GM19240 (cell line): ENCODE measurements at regions not wholly inside any gene's neighbourhood (a gene's known extent, or its start where the extent isn't known, plus 50 kb on each side); places are given as distances from the start of the nearest gene placed in this dataset.

ENCODE experiments used
- DNase-seq: peaks from one replicate; pipeline ENCODE4 v3.0.0; 2011; ENCODE audit warnings: low spot score; ENCODE audit not compliant: insufficient read length

DNA sequence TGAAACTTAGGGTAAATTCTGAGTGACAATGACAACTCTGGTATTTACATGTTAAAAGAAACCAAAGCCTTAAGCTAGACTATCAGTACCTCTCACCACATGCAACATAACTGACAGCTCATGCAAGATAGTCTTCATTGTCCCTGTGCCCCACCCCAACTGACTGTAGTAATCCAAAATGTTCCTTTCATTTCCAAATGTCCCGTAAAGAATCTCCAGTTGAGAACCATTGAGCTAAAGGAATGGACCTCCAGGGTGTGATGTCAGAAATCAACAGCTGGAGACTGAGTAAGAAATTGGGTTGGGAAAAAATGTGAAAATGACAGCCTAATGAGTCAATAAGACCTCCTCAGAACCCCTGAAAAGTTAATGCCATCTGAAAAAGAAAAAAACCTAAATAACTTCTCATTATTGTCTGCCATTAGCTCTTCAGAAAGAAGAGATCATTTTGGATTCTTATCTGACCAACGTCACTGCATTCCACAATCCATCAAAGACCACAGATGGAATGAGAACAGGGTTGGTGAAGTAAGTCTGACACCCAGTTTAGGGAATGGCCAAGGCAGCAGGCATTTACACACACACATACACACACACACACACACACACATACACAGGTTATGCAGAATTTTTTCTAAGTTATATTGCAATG lies 51.7 kb upstream of the ACVR2A start:
- DNase-seq, result no peak

DNA sequence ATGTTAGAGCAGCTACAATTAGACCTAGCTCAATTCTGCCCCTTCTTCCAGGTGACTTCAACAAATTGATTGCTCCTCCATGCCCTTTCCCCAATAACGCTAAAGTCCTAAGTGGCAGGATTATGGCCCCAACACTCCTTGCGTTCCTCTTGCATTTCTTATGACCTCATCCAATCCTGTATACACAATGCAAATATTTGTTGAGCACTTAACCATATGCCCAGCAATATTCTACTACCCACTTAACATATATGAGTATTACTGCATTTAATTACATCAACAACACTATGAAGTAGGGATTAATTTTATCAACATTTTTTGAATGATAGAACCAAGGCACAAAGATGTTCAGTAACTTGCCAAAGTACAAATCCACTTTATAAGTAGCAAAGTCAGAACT lies 54.2 kb upstream of the ACVR2A start:
- DNase-seq, result no peak

DNA sequence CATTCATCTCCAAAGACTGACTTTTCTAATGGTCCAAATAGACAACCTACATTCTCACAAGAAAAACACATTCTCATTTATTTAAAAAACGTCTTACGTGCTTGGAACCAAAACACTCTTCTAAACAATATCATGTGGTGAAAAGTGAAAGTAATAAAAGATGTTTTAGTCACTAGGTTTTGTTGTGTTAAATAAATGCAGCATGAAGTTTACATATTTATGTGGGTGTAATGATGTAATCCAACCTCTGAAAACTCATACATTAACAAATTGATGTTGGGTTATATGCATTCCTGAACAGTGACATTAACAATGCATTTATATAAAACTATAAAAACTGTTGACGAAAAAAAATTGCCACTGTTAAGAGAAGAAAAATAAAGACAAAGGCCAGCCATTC lies 55.1 kb upstream of the ACVR2A start:
- no peak for DNase-seq

DNA sequence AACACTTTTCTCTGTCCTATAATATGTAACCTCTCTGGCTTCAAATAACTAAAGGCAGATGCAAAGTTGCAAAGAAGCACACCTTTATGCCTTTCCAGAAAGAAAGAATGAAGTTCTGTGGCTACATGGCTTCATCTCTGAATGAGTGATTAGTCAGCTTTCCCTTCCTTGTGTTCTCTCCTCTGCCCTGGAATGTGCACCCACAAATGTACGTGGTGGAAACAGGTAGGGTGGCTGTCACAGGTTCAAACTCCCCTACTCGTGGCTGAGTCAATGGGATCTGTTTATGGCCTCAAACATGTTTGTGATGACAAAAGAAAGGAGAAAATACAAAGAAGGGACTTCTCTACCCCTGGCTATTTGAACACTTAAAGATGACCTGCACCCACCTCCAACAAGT lies 55.5 kb upstream of the ACVR2A start:
- DNase-seq, result no peak

DNA sequence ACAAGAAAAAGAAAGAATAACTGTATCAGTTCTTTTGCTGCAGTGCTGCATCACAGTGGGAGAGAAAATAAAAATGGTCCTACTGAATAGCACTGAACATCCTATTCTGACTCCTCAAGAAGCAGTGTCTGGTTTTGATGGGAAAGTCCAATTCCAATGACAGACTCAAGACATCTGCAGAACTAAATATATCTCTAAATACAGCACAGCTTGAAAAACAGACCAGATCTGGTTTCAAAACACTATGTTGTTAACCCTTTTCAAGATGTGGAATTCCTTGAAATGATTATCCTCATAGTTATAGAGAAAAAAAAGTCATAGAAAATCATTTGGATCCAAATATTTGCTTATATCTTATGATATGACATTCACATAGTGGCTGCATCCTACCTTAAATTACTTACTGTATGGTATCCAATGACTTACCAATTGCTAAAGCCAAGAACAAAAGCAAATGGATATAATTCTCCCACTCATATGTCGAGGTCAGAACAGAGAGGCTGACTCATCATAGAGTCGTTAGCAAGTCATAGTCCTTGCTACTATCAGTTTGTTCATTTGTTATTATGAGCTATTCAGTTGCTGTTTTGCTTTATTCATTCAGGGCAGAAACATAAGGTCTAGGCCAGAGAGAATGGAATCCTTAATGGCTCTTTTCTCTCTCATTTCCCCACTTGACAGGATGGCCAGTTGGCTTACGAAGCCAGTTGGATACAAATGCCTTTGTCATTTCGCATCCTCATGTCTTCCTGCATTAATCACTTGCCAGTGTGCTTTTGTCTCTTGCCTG lies 62.5 kb upstream of the ACVR2A start:
- no peak for DNase-seq

DNA sequence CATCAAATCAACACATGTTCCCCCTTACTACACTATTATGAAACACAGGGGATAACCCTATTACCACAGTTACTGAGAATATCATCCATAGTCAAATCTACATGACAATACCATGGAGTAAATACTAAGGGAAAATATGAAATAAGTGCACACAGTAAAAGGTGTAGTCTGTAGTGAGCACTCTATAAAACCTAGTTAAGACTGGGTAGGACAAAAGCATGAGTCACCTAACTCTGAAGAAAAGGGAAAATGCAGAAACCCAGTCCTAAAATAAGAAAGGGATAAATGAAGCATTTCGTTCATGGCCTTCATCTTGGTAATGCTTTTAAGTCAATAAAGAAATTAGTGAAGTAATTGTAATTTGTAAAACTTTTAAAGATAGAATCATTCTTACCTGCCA lies 65.4 kb upstream of the ACVR2A start:
- DNase-seq, result no peak

DNA sequence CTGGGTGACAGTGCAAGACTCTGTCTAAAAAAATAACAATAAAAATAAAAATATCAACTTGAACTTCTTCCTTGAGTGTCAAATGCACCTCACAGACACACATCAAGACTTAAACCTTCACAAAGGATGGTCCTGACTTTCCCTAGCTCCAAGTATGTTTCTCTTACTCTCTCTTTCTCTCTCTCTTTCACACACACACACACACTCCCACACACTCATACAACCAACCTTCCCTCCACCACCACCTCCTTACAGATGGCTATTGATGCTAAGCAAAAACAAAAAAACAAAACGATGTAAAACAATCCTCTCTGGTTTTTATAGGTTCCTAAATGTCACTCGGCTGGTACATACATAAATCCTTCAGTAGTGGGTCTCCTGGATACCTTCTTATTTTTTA lies 67.4 kb upstream of the ACVR2A start:
- no peak for DNase-seq

DNA sequence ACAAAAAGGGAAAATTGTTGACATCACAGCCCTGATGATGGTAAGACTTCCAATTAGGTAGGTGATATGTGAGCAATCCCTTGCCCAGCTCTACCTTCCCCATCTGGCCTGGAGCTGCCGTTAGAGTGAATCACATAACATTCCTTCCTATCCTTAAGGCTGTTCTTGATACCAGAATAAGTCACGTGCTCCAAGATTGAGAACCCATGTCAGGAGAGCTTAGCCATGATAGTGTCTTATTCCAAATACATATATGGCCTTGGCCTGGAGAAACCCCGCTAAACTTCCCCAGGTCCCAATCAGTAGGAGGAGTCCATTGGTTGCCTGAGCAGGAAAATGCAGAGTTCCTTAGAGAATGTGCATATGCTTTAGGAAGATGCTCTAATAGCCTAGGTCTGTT lies 70.0 kb upstream of the ACVR2A start:
- DNase-seq, result no peak

DNA sequence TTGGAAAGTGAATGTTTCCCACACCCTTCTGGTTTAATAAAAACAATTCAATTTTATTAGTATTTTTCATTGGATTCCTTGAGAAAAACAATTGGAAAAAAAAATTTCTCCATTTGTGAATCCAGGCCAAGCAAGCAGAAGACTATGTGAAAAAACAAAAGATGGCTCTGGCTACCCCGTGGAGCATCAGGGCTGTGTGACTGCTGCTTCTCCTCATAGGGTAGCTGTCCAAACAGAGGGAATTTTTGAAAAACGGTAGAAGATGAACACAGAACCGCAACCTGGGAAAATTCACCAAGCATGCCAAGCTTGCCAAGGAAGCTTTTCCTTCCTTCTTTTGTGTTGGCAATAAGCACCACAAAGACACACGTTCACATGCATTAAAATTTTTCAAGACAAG lies 71.3 kb upstream of the ACVR2A start:
- DNase-seq, result no peak

DNA sequence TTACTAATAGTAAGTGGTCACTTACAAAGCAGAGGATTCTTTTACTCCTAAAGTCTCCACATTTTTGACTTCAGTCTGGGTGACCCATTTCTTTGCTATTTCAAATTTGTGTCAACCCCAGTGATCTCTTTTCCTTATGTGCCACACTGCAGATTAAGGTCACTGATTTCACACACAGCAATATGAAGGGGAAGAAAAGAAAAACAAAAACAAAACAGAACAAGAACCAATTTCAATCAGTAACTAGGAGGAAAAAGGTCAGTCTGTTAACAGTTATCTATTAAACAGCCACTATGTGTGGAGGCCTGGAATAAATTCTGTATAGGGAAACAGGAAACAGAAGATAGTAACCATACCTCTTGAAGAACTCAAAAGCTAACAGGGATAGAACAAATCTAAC lies 72.0 kb upstream of the ACVR2A start:
- no peak for DNase-seq

DNA sequence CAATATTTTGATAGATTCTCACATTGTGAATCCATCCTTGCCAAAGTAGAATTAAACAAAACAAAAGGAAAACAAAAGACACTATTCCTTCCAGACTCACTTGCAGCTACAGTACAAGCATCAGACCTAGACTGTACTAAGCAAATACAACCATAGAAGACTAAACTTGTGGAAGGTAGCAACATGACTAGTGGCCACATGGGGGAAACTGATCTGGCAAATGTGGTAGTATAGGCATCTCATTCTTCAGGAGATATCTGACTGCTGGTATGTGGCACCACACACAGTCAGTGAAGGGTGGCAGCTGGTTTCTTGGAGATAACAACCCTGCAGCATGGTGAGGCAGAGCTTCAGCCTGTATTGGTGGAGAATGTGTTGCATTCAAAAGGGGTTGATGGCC lies 81.0 kb upstream of the ACVR2A start:
- DNase-seq, result no peak

DNA sequence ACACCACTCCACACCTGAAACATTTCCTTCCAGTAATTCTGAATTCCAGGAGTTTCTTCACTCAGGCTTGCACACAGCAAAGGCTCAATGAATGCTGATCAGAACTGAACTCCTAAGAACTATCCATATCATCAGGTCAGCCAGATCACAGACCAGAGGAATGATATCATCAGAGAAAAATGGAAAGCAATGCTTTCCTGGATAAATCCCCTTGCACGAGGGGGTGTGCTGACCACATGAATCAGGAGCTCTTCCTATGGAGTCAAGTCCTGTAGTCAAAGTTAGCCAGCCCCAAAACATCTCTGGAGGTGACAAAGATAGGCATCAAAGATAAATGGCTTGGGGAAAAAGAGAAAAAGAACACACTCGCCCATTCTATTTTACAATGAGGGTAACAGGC lies 83.8 kb upstream of the ACVR2A start:
- no peak for DNase-seq

DNA sequence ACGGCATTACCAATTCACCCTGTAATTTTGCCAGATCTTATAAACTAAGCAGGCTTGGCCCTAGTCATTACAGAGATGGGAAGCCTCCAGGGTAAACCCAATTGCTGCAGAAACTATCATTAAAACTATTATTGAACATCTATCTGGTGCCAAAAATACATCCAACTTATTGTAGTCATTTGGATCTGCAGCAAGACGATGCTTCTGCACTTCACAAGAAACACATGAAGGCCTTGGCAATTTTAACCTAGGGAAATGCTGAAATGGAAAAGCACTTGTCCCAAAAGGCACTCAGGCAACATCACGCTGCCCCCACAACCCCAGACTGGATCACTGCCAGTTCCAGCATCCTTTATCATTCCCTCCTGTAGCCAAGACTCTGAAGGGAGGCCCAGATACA lies 85.3 kb upstream of the ACVR2A start:
- DNase-seq, result no peak

DNA sequence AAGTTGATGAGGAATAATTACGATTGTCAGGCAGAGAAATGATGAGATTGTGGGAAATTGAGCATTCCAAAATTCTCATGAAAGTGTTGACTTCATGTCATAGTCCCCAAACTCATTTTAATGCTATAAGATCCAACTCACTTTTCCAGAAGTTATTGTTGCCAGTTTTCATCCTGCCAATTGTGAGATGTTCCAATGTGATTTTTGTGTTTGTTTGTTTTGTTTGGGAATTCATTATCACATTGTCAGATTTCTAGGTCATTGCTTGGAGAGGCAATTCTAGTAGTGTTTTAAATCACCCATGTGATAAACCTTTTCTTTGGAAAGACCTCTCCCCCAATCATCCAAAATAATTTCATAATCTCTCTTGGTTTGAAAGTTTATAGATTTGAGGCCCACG lies 86.0 kb upstream of the ACVR2A start:
- DNase-seq, result no peak

DNA sequence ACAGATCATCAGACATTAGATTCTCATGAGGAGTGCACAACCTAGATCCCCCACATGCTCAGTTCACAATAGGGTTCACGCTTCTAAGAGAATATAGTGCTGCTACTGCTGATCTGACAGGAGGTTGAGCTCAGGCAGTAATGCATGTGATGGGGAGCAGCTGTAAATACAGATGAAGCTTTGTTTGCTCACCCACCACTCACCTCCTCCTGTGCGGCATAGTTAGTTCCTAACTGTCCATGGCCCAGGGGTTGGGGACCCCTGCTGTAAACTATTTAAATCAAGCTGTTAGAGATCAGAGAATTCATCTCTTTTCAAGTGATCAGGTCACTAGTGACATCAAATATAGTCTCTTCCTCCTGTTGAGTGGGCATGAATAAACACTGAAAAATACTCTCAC lies 88.8 kb upstream of the ACVR2A start:
- DNase-seq, result no peak

DNA sequence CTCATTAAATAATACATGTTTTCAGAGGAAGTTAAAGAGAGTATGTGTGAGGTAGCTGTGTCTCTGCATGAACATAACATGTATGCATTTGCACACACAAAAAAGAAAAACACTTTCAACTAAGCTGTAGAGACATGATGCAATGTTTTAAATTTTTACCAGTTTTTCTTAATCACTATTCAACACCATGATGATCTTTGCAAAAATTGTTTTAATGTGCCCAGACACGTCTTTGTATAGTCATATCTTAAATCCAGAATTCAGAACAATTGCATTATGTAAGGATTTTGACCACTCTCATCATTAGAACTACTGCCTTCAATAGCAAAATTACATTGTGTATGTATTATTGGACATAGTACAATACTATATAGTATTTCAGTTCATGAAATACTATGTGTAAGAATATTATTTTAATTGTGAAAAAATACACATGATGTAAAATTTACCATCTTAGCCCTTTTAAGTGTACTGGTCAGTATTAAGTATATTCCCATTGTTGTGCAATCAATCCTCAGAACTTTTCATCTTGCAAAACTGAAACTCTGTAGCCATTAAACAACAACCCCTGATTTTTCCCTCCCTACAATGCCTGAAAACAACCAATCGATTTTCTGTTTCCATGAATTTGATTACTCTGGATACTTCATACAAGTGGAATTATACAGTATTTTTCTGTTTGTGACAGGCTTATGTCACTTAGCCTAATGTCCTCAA lies 104.5 kb upstream of the ACVR2A start:
- DNase-seq, result no peak

DNA sequence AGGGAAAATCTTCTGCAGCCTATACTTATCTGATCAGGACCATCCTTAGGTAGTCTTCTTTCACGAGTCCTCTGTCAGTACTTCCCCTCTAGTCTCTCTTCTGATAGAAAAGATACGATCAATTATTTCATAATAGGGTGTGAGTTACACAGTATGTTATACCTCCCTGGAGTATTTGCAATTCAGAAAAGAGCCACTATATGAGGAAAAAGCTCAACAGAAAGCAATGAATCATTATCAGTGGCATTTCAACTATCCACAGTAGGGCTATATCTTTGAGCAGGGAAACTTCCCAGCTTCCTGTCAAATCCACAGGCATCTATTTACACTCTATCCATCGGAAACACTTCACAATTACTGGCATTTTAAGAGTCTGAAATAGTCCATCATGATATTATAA lies 105.3 kb upstream of the ACVR2A start:
- no peak for DNase-seq

DNA sequence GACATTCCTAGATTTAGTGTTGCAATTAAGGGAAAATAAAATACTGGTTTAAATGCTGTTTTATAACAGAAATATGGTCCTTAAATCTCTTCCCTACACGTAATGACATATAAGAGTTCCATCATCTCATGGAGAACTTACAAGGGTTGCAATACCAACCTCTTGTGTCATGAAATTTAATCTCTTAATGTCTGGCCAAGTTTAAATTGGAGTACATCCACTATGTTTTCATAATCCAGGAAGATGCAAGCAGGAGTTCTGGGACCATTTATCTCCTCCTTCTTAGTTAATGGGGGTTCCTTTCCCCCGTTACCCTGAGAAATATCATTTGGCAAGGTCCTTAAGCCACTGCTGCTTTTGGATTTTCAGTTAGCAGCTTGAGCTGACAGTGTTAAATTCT lies 126.0 kb upstream of the ACVR2A start:
- no peak for DNase-seq

DNA sequence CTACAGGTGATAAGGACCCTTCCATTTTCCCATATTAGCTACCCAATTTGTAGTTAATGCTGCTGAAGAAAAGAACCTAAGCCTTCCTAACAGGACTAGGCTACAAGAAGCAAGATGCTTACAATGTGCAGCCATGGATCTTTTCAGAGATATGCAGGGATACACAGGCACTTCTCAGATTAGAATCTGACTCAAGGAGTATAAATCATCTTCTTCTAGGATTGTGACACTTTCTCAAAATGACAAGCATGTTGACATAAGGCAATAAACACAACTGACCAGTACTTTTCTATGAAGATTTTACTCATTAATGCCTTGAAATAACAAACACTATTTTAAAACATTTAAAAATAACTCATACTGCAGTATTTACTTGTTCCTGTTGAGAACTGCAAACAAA lies 127.9 kb upstream of the ACVR2A start:
- DNase-seq, result no peak

DNA sequence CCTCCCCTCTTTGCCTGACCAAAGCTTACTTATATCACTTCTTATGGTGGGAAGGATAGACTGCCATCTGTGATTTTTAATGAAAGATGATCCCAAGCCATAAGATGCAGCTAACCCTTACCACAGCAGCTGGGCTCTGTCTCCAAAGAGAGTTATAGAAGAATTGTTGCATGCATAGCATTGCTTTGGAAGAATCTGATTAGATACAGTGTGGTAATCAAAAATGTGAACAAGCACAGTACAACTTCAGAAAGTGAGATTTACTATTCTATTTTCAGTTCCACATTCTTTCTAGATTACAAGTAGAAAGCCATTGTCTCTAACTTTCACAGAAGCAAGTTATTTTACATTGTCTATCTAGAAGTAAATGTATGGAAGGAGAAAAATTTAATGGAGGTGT lies 129.0 kb upstream of the ACVR2A start:
- no peak for DNase-seq

DNA sequence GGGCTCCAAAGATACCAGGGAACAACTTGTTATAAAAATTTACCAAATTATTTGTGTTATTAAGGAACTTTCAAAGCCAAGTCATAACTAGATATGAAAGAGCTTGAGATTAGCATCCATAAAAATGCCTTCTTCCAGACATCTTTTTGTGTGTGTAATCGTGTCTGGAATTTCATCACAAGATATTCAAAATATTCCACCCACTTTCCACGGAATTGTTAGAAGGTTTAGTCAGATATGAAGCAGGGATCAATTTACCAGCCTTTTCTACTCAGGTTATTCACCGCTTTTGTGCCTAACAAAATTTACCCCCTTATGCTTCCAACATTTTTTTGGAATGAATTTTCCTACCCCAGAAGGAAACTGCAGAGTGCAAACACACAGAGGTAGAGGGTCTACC lies 130.2 kb upstream of the ACVR2A start:
- no peak for DNase-seq

DNA sequence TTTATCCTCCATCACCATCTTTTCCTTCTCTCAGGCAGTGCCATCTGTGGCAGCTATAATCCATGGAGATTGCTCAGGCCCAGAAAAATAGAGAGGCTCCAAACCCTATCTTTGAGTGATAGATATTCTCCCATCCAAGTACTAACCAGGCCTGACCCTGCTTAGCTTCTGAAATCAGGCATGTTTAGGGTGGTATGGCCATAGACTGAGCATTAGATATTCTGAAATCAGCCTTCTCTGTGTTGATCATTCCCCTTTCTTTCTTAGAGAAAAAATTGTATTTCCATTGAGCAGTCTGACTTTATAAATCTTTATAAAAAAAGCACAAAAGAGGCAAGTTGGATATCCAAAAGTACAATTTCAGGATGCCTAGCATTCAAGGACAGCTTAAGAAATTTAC lies 131.5 kb upstream of the ACVR2A start:
- no peak for DNase-seq

DNA sequence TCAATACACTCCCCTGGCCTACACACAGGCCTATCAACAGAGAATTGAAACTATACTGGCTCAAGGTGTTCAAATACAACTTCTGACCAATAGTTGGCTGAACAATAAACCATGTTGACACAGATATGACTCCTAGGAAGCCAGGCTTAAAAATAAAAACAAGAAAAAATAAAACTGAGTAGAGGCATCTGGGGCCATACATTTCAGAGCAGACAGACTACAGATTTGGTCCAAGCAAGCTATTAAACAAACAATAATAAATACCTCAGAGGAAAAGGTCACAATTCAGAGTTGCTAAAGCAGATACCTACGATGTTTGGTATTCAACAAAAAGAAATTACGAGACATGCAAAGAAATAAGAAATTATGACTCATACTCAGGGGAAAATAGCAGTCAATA lies 132.8 kb upstream of the ACVR2A start:
- DNase-seq, result no peak
